GM23338 (cell line): ENCODE measurements at regions not wholly inside any gene's neighbourhood (a gene's known extent, or its start where the extent isn't known, plus 50 kb on each side); places are given as distances from the start of the nearest gene placed in this dataset.

Experiments
- ATAC-seq: fragments of 200-7000 bp; cut with Tn5 transposase; 3 replicates; pipeline ENCODE4 v1.9.1; 2020
- DNase-seq: peaks from one replicate; pipeline ENCODE4 v3.0.0-alpha.2; 2015; ENCODE audit warnings: low spot score
- H2AFZ ChIP-seq: fragments of 200-600 bp; sonication (generic); 2 replicates; pipeline ENCODE4 v1.8.0; 2016; ENCODE audit warnings: antibody characterized with exemption, mild to moderate bottlenecking, moderate library complexity
- H3F3A ChIP-seq: fragments of 200-600 bp; sonication (generic); replicated peaks from 2 replicates; pipeline ENCODE4 v1.8.0; 2017; ENCODE audit warnings: antibody characterized with exemption, mixed run types, low read depth
- H3K27ac ChIP-seq: fragments of 200-600 bp; sonication (generic); 2 replicates; pipeline ENCODE4 v1.6.1; 2016; ENCODE audit warnings: low read depth
- H3K27me3 ChIP-seq: fragments of 200-600 bp; sonication (generic); 2 replicates; pipeline ENCODE4 v1.8.0; 2016; ENCODE audit warnings: mild to moderate bottlenecking, mixed run types, moderate library complexity; ENCODE audit not compliant: insufficient read depth
- H3K36me3 ChIP-seq: fragments of 200-600 bp; sonication (generic); 2 replicates; pipeline ENCODE4 v1.8.0; 2016; ENCODE audit warnings: mild to moderate bottlenecking; ENCODE audit not compliant: insufficient read depth
- H3K4me1 ChIP-seq: fragments of 200-600 bp; sonication (generic); 2 replicates; pipeline ENCODE4 v1.8.0; 2016; ENCODE audit warnings: mild to moderate bottlenecking, moderate library complexity; ENCODE audit not compliant: insufficient read depth
- H3K4me2 ChIP-seq: fragments of 200-600 bp; sonication (generic); 2 replicates; pipeline ENCODE4 v1.7.1; 2017; ENCODE audit warnings: mixed run types
- H3K4me3 ChIP-seq: fragments of 200-600 bp; sonication (generic); 2 replicates; pipeline ENCODE4 v1.6.1; 2016; ENCODE audit warnings: mixed run types
- H3K79me2 ChIP-seq: fragments of 200-600 bp; sonication (generic); replicated peaks from 2 replicates; pipeline ENCODE4 v1.8.0; 2017; ENCODE audit warnings: mild to moderate bottlenecking; ENCODE audit not compliant: insufficient read depth
- H3K9me2 ChIP-seq: fragments of 200-600 bp; sonication (generic); 2 replicates; pipeline ENCODE4 v1.8.0; 2017; ENCODE audit not compliant: insufficient read depth
- H4K20me1 ChIP-seq: fragments of 200-600 bp; sonication (generic); replicated peaks from 2 replicates; pipeline ENCODE4 v1.8.0; 2017; ENCODE audit warnings: mild to moderate bottlenecking; ENCODE audit not compliant: insufficient read depth
- H3K27ac Mint-ChIP-seq: 2 replicates; pipeline ENCODE4 v1.8.0; 2020; ENCODE audit warnings: inconsistent platforms, mild to moderate bottlenecking, moderate library complexity, mixed read lengths
- H3K27me3 Mint-ChIP-seq: 3 replicates; pipeline ENCODE4 v1.8.0; 2022; ENCODE audit warnings: low read depth, mild to moderate bottlenecking, moderate library complexity, mixed read lengths, inconsistent platforms; ENCODE audit not compliant: insufficient read depth, poor library complexity
- H3K36me3 Mint-ChIP-seq: 3 replicates; pipeline ENCODE4 v1.8.0; 2021; ENCODE audit warnings: low read depth, mild to moderate bottlenecking, inconsistent platforms, moderate library complexity, mixed read lengths
- H3K4me1 Mint-ChIP-seq: 3 replicates; pipeline ENCODE4 v1.8.0; 2020; ENCODE audit warnings: mild to moderate bottlenecking, inconsistent platforms, mixed read lengths
- H3K4me3 Mint-ChIP-seq: 3 replicates; pipeline ENCODE4 v1.8.0; 2021; ENCODE audit warnings: moderate library complexity, mild to moderate bottlenecking, inconsistent platforms, mixed read lengths
- H3K9me3 Mint-ChIP-seq: 3 replicates; pipeline ENCODE4 v1.8.0; 2020; ENCODE audit warnings: moderate library complexity, mild to moderate bottlenecking, inconsistent platforms, mixed read lengths
- CREB1 ChIP-seq: fragments of 250-450 bp; sonication (Bioruptor Pico); IDR thresholded peaks from 2 replicates; pipeline ENCODE4 v1.5.0; 2020; ENCODE audit warnings: low read depth, mild to moderate bottlenecking, moderate library complexity
- ETS1 ChIP-seq: IDR thresholded peaks from 2 replicates; pipeline ENCODE4 v1.6.1; 2016; ENCODE audit warnings: antibody characterized with exemption
- EZH2 ChIP-seq: fragments of 200-600 bp; sonication (generic); IDR thresholded peaks from one replicate; pipeline ENCODE4 v1.8.0; 2017; ENCODE audit warnings: antibody characterized with exemption, mild to moderate bottlenecking, low read depth; ENCODE audit not compliant: unreplicated experiment
- EZH2phosphoT487 ChIP-seq: fragments of 200-600 bp; sonication (generic); IDR thresholded peaks from one replicate; pipeline ENCODE4 v1.8.1; 2018; ENCODE audit warnings: antibody characterized with exemption; ENCODE audit not compliant: unreplicated experiment
- JUNB ChIP-seq: IDR thresholded peaks from one replicate; pipeline ENCODE4 v1.6.1; 2016; ENCODE audit warnings: antibody characterized with exemption; ENCODE audit not compliant: unreplicated experiment
- NANOG ChIP-seq: IDR thresholded peaks from 2 replicates; pipeline ENCODE4 v1.6.1; 2016; ENCODE audit warnings: antibody characterized with exemption, borderline replicate concordance
- POLR2AphosphoS5 ChIP-seq: IDR thresholded peaks from 2 replicates; pipeline ENCODE4 v1.6.1; 2016; ENCODE audit warnings: antibody characterized with exemption, low read depth
- REST ChIP-seq: IDR thresholded peaks from one replicate; pipeline ENCODE4 v1.6.1; 2018; ENCODE audit warnings: antibody characterized with exemption; ENCODE audit not compliant: unreplicated experiment
- STAT1 ChIP-seq: IDR thresholded peaks from one replicate; pipeline ENCODE4 v1.6.1; 2016; ENCODE audit warnings: antibody characterized with exemption; ENCODE audit not compliant: unreplicated experiment
- ZNF114 ChIP-seq: fragments of 250-450 bp; sonication (Bioruptor Pico); IDR thresholded peaks from 2 replicates; pipeline ENCODE4 v1.5.0; 2020; ENCODE audit warnings: mild to moderate bottlenecking, moderate library complexity
- ZNF331 ChIP-seq: fragments of 250-450 bp; sonication (Bioruptor Pico); IDR thresholded peaks from 2 replicates; pipeline ENCODE4 v1.5.0; 2020; ENCODE audit warnings: low read depth, mild to moderate bottlenecking, moderate library complexity
- ZNF462 ChIP-seq: fragments of 250-450 bp; sonication (Bioruptor Pico); IDR thresholded peaks from 2 replicates; pipeline ENCODE4 v1.5.0; 2020; ENCODE audit warnings: mild to moderate bottlenecking, moderate library complexity
- TF ChIP-seq, protein P1 (sequence below), 2 experiments: fragments of 200-600 bp in 1 of 2; sonication (generic) in 1 of 2; conservative IDR thresholded peaks; 2 replicates each; pipeline versions ENCODE4 v1.5.1 to v1.6.1; 2016 to 2017; ENCODE audit warnings: antibody characterized with exemption in 2 of 2, low read depth in 2 of 2, mild to moderate bottlenecking in 2 of 2, moderate library complexity in 1 of 2

- no peak overlapping the region for H3K4me3 ChIP-seq
- no peaks in the 10 kb centered on the region for H3K79me2 ChIP-seq
Measured at GRCh38 chr2:198220763-198221610, 416.6 kb downstream of the PLCL1 start.

More at GRCh38 chr2:198220763-198221610, 416.6 kb downstream of the PLCL1 start:
- Mint-ChIP-seq H3K27ac (no peak overlapping the region), H3K36me3 (no peaks in the 10 kb centered on the region), H3K27me3 (no peaks in the 10 kb centered on the region), H3K4me1 (peaks cover 10% of the 10 kb centered on the region; the same call in 2 of the 3 replicates), H3K4me3 (no peak overlapping the region), H3K9me3 (no peaks in the 10 kb centered on the region)
- H3K4me1 ChIP-seq = peaks cover 8% of the 10 kb centered on the region; the same call in 1 of the 2 replicates
- DNase-seq (no peak), ATAC-seq (no peak)
- H4K20me1 ChIP-seq = no peaks in the 10 kb centered on the region
- TF ChIP-seq EZH2 (no peak), REST (no peak), ZNF462 (CRISPR knock-in tag) (no peak), ZNF114 (CRISPR knock-in tag) (no peak), EZH2phosphoT487 (no peak), CREB1 (CRISPR knock-in tag) (no peak), ETS1 (no peak), NANOG (no peak), JUNB (no peak), ZNF331 (CRISPR knock-in tag) (no peak), STAT1 (no peak), POLR2AphosphoS5 (no peak)
- TF ChIP-seq, protein P1, sequence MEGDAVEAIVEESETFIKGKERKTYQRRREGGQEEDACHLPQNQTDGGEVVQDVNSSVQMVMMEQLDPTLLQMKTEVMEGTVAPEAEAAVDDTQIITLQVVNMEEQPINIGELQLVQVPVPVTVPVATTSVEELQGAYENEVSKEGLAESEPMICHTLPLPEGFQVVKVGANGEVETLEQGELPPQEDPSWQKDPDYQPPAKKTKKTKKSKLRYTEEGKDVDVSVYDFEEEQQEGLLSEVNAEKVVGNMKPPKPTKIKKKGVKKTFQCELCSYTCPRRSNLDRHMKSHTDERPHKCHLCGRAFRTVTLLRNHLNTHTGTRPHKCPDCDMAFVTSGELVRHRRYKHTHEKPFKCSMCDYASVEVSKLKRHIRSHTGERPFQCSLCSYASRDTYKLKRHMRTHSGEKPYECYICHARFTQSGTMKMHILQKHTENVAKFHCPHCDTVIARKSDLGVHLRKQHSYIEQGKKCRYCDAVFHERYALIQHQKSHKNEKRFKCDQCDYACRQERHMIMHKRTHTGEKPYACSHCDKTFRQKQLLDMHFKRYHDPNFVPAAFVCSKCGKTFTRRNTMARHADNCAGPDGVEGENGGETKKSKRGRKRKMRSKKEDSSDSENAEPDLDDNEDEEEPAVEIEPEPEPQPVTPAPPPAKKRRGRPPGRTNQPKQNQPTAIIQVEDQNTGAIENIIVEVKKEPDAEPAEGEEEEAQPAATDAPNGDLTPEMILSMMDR (conservative IDR thresholded peaks at IDR 0.05; ENCODE audit: low read depth in 2 of 2) = no peak
- H3K36me3 ChIP-seq = no peaks in the 10 kb centered on the region
- no peaks in the 10 kb centered on the region for H3F3A ChIP-seq
- H3K9me2 ChIP-seq = no peaks in the 10 kb centered on the region
- H3K27me3 ChIP-seq = no peaks in the 10 kb centered on the region
- H3K27ac ChIP-seq = no peak overlapping the region
- no peak overlapping the region for H2AFZ ChIP-seq
- no peak overlapping the region for H3K4me2 ChIP-seq
